SK-N-SH treated with all-trans-retinoic acid at 6 μM for 48 hours (cell line): ENCODE measurements at regions not wholly inside any gene's neighbourhood (a gene's known extent, or its start where the extent isn't known, plus 50 kb on each side); places are given as distances from the start of the nearest gene placed in this dataset.

Source experiments
- ATAC-seq: fragments of 200-7000 bp; cut with Tn5 transposase; 3 replicates; pipeline ENCODE4 v1.9.1; 2020; ENCODE audit warnings: mild to moderate bottlenecking, moderate library complexity
- ARNTL ChIP-seq: fragments of 450-650 bp; formaldehyde crosslinking; IDR thresholded peaks from 2 replicates; pipeline ENCODE4 v1.5.0; 2020; ENCODE audit warnings: low read depth, mild to moderate bottlenecking, moderate library complexity, borderline replicate concordance
- BACH2 ChIP-seq: fragments of 250-450 bp; sonication (Bioruptor Pico); IDR thresholded peaks from 2 replicates; pipeline ENCODE4 v1.9.0; 2021; ENCODE audit warnings: mild to moderate bottlenecking, borderline replicate concordance
- CSDC2 ChIP-seq: fragments of 250-450 bp; sonication (Bioruptor Pico); IDR thresholded peaks from 2 replicates; pipeline ENCODE4 v1.5.0; 2020; ENCODE audit warnings: mild to moderate bottlenecking, moderate library complexity
- CSRNP3 ChIP-seq: fragments of 250-450 bp; sonication (Bioruptor Pico); IDR thresholded peaks from 2 replicates; pipeline ENCODE4 v1.5.1; 2021; ENCODE audit warnings: mild to moderate bottlenecking, moderate library complexity
- ESRRG ChIP-seq: fragments of 250-450 bp; sonication (Bioruptor Pico); IDR thresholded peaks from 2 replicates; pipeline ENCODE4 v1.6.1; 2021; ENCODE audit warnings: mild to moderate bottlenecking
- GLIS3 ChIP-seq: fragments of 250-450 bp; sonication (Bioruptor Pico); IDR thresholded peaks from 2 replicates; pipeline ENCODE4 v1.5.0; 2020; ENCODE audit warnings: mild to moderate bottlenecking, moderate library complexity
- ISL1 ChIP-seq: fragments of 250-450 bp; sonication (Bioruptor Pico); IDR thresholded peaks from 2 replicates; pipeline ENCODE4 v2.1.2; 2022; ENCODE audit warnings: mild to moderate bottlenecking, moderate library complexity
- OSR1 ChIP-seq: fragments of 250-450 bp; sonication (Bioruptor Pico); IDR thresholded peaks from 2 replicates; pipeline ENCODE4 v1.8.0; 2022; ENCODE audit warnings: moderate library complexity, mild to moderate bottlenecking, inconsistent platforms
- POU6F1 ChIP-seq: fragments of 250-450 bp; sonication (Bioruptor Pico); IDR thresholded peaks from 2 replicates; pipeline ENCODE4 v1.8.0; 2021; ENCODE audit warnings: low read depth, mild to moderate bottlenecking, moderate library complexity, borderline replicate concordance
- PPARA ChIP-seq: fragments of 250-450 bp; sonication (Bioruptor Pico); IDR thresholded peaks from 2 replicates; pipeline ENCODE4 v1.5.0; 2020; ENCODE audit warnings: mild to moderate bottlenecking, borderline replicate concordance
- RARB ChIP-seq: fragments of 250-450 bp; sonication (Bioruptor Pico); IDR thresholded peaks from 2 replicates; pipeline ENCODE4 v1.8.0; 2021; ENCODE audit warnings: mild to moderate bottlenecking, moderate library complexity
- SNAI2 ChIP-seq: fragments of 250-450 bp; sonication (Bioruptor Pico); IDR thresholded peaks from 2 replicates; pipeline ENCODE4 v1.5.0; 2020; ENCODE audit warnings: mild to moderate bottlenecking, moderate library complexity
- TCF4 ChIP-seq: fragments of 250-450 bp; sonication (Bioruptor Pico); IDR thresholded peaks from 2 replicates; pipeline ENCODE4 v1.8.0; 2021; ENCODE audit warnings: mild to moderate bottlenecking, moderate library complexity, borderline replicate concordance
- TOX ChIP-seq: fragments of 250-450 bp; sonication (Bioruptor Pico); IDR thresholded peaks from 2 replicates; pipeline ENCODE4 v1.8.0; 2021; ENCODE audit warnings: mild to moderate bottlenecking, moderate library complexity, borderline replicate concordance
- TSHZ2 ChIP-seq: fragments of 250-450 bp; sonication (Bioruptor Pico); IDR thresholded peaks from 2 replicates; pipeline ENCODE4 v1.5.0; 2020; ENCODE audit warnings: mild to moderate bottlenecking, moderate library complexity
- ZC3H10 ChIP-seq: fragments of 250-450 bp; sonication (Bioruptor Pico); IDR thresholded peaks from 2 replicates; pipeline ENCODE4 v1.5.1; 2021; ENCODE audit warnings: mild to moderate bottlenecking, moderate library complexity
- ZFP3 ChIP-seq: fragments of 250-450 bp; sonication (Bioruptor Pico); IDR thresholded peaks from 2 replicates; pipeline ENCODE4 v1.5.0; 2020; ENCODE audit warnings: mild to moderate bottlenecking, moderate library complexity
- ZFP30 ChIP-seq: fragments of 450-650 bp; formaldehyde crosslinking; IDR thresholded peaks from 2 replicates; pipeline ENCODE4 v1.5.0; 2022; ENCODE audit warnings: mild to moderate bottlenecking, moderate library complexity
- ZNF565 ChIP-seq: fragments of 450-650 bp; formaldehyde crosslinking; conservative IDR thresholded peaks from 2 replicates; pipeline ENCODE4 v1.5.0; 2020; ENCODE audit warnings: low read depth, mild to moderate bottlenecking, moderate library complexity
- ZNF70 ChIP-seq: fragments of 450-650 bp; formaldehyde crosslinking; IDR thresholded peaks from 2 replicates; pipeline ENCODE4 v1.5.0; 2020; ENCODE audit warnings: mild to moderate bottlenecking, moderate library complexity
- ZNF8 ChIP-seq: fragments of 450-650 bp; formaldehyde crosslinking; IDR thresholded peaks from 2 replicates; pipeline ENCODE4 v1.5.0; 2020; ENCODE audit warnings: mild to moderate bottlenecking, moderate library complexity
- TF ChIP-seq, protein P1 (sequence below): fragments of 250-450 bp; sonication (Bioruptor Pico); IDR thresholded peaks from 2 replicates; pipeline ENCODE4 v1.5.1; 2020; ENCODE audit warnings: low read depth, mild to moderate bottlenecking, moderate library complexity
- TF ChIP-seq, protein P2 (sequence below): fragments of 250-450 bp; sonication (Bioruptor Pico); IDR thresholded peaks from 2 replicates; pipeline ENCODE4 v1.8.0; 2020; ENCODE audit warnings: mild to moderate bottlenecking, moderate library complexity, borderline replicate concordance

GRCh38 chr17:5788266-5788900 is 204.1 kb upstream of the NLRP1 start:
- ATAC-seq: no peak
- TF ChIP-seq CSRNP3 (CRISPR knock-in tag) (no peak), GLIS3 (CRISPR knock-in tag) (no peak), BACH2 (CRISPR knock-in tag) (no peak), SNAI2 (CRISPR knock-in tag) (no peak), ISL1 (CRISPR knock-in tag) (no peak), PPARA (CRISPR knock-in tag) (no peak), ZNF70 (CRISPR knock-in tag) (no peak), ZFP3 (CRISPR knock-in tag) (no peak), OSR1 (CRISPR knock-in tag) (no peak), ZNF8 (CRISPR knock-in tag) (no peak), TOX (CRISPR knock-in tag) (no peak), TCF4 (no peak), ZC3H10 (no peak), RARB (CRISPR knock-in tag) (no peak), ARNTL (no peak), ZFP30 (CRISPR knock-in tag) (no peak), CSDC2 (CRISPR knock-in tag) (no peak)

- TF ChIP-seq ZC3H10: no peak
- no peak for TF ChIP-seq GLIS3 (CRISPR knock-in tag)
- TF ChIP-seq POU6F1 (CRISPR knock-in tag): no peak
- TF ChIP-seq PPARA (CRISPR knock-in tag): no peak
- TF ChIP-seq, protein P1, sequence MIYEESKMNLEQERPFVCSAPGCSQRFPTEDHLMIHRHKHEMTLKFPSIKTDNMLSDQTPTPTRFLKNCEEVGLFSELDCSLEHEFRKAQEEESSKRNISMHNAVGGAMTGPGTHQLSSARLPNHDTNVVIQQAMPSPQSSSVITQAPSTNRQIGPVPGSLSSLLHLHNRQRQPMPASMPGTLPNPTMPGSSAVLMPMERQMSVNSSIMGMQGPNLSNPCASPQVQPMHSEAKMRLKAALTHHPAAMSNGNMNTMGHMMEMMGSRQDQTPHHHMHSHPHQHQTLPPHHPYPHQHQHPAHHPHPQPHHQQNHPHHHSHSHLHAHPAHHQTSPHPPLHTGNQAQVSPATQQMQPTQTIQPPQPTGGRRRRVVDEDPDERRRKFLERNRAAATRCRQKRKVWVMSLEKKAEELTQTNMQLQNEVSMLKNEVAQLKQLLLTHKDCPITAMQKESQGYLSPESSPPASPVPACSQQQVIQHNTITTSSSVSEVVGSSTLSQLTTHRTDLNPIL (CRISPR knock-in tag): no peak
- TF ChIP-seq TSHZ2 (CRISPR knock-in tag): no peak
- no peak for TF ChIP-seq ZNF565 (CRISPR knock-in tag)
- TF ChIP-seq ESRRG (CRISPR knock-in tag): no peak
- TF ChIP-seq ZFP30 (CRISPR knock-in tag): no peak
- no peak for TF ChIP-seq ZFP3 (CRISPR knock-in tag)
- no peak for TF ChIP-seq ARNTL
- TF ChIP-seq TOX (CRISPR knock-in tag): no peak
- TF ChIP-seq ZNF8 (CRISPR knock-in tag): no peak
- TF ChIP-seq TCF4: no peak
- TF ChIP-seq RARB (CRISPR knock-in tag): no peak
- TF ChIP-seq, protein P2, sequence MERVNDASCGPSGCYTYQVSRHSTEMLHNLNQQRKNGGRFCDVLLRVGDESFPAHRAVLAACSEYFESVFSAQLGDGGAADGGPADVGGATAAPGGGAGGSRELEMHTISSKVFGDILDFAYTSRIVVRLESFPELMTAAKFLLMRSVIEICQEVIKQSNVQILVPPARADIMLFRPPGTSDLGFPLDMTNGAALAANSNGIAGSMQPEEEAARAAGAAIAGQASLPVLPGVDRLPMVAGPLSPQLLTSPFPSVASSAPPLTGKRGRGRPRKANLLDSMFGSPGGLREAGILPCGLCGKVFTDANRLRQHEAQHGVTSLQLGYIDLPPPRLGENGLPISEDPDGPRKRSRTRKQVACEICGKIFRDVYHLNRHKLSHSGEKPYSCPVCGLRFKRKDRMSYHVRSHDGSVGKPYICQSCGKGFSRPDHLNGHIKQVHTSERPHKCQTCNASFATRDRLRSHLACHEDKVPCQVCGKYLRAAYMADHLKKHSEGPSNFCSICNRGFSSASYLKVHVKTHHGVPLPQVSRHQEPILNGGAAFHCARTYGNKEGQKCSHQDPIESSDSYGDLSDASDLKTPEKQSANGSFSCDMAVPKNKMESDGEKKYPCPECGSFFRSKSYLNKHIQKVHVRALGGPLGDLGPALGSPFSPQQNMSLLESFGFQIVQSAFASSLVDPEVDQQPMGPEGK (CRISPR knock-in tag): no peak
- TF ChIP-seq CSRNP3 (CRISPR knock-in tag): no peak
- no peak for TF ChIP-seq ZNF70 (CRISPR knock-in tag)
- no peak for TF ChIP-seq ISL1 (CRISPR knock-in tag)
- TF ChIP-seq CSDC2 (CRISPR knock-in tag): no peak
- ATAC-seq: no peak
Measured at GRCh38 chr17:5789528-5789927, 205.2 kb upstream of the NLRP1 start.
